Spleen (tissue), 7 donors: ENCODE measurements at regions not wholly inside any gene's neighbourhood (a gene's known extent, or its start where the extent isn't known, plus 50 kb on each side); places are given as distances from the start of the nearest gene placed in this dataset.

Experiments
- POLR2AphosphoS5 ChIP-seq, 3 donors: sonication (generic); formaldehyde crosslinking; IDR thresholded peaks; one replicate each; pipeline ENCODE4 v1.5.1; 2017; ENCODE audit warnings: antibody characterized with exemption in 3 of 3
- TF ChIP-seq, protein P1 (sequence below), 11 experiments: fragments of 200-600 bp in 7 of 11; fragments of 450-650 bp in 4 of 11; sonication (generic) in 4 of 11; IDR thresholded peaks in 8 of 11; conservative IDR thresholded peaks in 3 of 11; 1 replicate in 7 of 11; 2 replicates in 4 of 11; pipeline versions ENCODE4 v1.4.0 to v1.8.0; 2016 to 2021; ENCODE audit warnings: antibody characterized with exemption in 11 of 11, inconsistent platforms in 4 of 11, mild to moderate bottlenecking in 1 of 11
- donor health status: DM: no; HTN: no; CAD: no; lungs with moderate emphysema.
- donor health status: DM: no; HTN: no; CAD: no.
- donor health status: DM: no; HTN: no; CAD: no.

DNA sequence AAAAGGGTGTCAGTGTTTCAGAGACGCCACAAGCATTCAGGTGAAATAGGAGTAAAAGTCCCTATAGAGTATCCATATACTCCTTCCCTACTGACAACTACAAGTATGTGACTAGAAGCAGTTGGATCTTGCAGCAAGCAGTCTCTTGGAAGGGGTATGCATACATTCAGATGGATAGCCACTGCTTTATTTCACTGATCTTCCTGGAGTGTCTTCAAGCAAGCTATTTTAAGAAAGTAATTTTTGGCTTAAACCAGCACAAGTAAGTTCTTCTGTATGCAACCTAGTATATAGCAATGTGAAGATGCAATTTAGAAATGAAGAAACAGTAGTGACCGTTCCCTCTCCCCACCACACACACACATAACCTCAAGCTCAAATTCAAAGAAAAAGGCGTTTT is 446.8 kb upstream of the CDH18 start:
- TF ChIP-seq, protein P1, sequence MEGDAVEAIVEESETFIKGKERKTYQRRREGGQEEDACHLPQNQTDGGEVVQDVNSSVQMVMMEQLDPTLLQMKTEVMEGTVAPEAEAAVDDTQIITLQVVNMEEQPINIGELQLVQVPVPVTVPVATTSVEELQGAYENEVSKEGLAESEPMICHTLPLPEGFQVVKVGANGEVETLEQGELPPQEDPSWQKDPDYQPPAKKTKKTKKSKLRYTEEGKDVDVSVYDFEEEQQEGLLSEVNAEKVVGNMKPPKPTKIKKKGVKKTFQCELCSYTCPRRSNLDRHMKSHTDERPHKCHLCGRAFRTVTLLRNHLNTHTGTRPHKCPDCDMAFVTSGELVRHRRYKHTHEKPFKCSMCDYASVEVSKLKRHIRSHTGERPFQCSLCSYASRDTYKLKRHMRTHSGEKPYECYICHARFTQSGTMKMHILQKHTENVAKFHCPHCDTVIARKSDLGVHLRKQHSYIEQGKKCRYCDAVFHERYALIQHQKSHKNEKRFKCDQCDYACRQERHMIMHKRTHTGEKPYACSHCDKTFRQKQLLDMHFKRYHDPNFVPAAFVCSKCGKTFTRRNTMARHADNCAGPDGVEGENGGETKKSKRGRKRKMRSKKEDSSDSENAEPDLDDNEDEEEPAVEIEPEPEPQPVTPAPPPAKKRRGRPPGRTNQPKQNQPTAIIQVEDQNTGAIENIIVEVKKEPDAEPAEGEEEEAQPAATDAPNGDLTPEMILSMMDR (IDR thresholded peaks at IDR 0.05 in 8 of 11, conservative IDR thresholded peaks at IDR 0.05 in 3 of 11) = no peak
- TF ChIP-seq POLR2AphosphoS5 (IDR thresholded peaks at IDR 0.05) = no peak
